ENCODE measurements at regions not wholly inside any gene's neighbourhood (a gene's known extent, or its start where the extent isn't known, plus 50 kb on each side); places are given as distances from the start of the nearest gene placed in this dataset.

- ChIA-PET POLR2A (no interaction called here), CTCF (no interaction called here)
- no peak for ATAC-seq
Observed at GRCh38 chr2:236472720-236473495, 96.7 kb upstream of the ACKR3 start.

GRCh38 chr2:236473691-236474090 is 95.9 kb upstream of the ACKR3 start:
- ChIA-PET CTCF (no interaction called here), POLR2A (no interaction called here)
- no peak overlapping the region for H3K27ac ChIP-seq (ENCODE audit: low read length)
- DNase-seq (ENCODE audit: low read depth, low spot score) (no peak), ATAC-seq (no peak)
- H3K4me3 ChIP-seq (ENCODE audit: low read depth in 2 of 2, low read length in 2 of 2): no peak overlapping the region
- H3K36me3 ChIP-seq (ENCODE audit: control insufficient read depth, insufficient read depth, low read length): no peaks in the 10 kb centered on the region
- H3K27me3 ChIP-seq (ENCODE audit: control insufficient read depth, insufficient read depth, low read length): 0 out of 2 replicates have a peak, but pooled peaks cover 1% of the 10 kb centered on the region
- H3K4me1 ChIP-seq (ENCODE audit: control insufficient read depth, insufficient read depth, low read length): no peaks in the 10 kb centered on the region
- no TSS peak for BruUV-seq (replicated peaks)
- in situ Hi-C loops (cut with HindIII; ENCODE audit: low pct_unique_long_range_greater_than_20kb, low sequenced_read_pairs) (no loop called here), intact Hi-C loops (cut with micrococcal nuclease; ENCODE audit: unreplicated experiment) (no loop called here)
- H3K9me3 ChIP-seq (ENCODE audit: control insufficient read depth, insufficient read depth, low read depth, low read length): no peaks in the 10 kb centered on the region
- TF ChIP-seq TCF7L2 (IDR thresholded peaks at IDR 0.05; ENCODE audit: low read depth, low read length) (no peak), REST (IDR thresholded peaks at IDR 0.05; ENCODE audit: insufficient read depth in 1 of 2, low read depth in 2 of 2, low read length in 1 of 2) (no peak), POLR2AphosphoS5 (IDR thresholded peaks at IDR 0.05; ENCODE audit: low read depth, low read length) (no peak), SIN3A (IDR thresholded peaks at IDR 0.05; ENCODE audit: borderline replicate concordance, insufficient read depth, low read depth, low read length) (no peak), CTCF (IDR thresholded peaks at IDR 0.05) (no peak)

More at GRCh38 chr2:236472720-236473495, 96.7 kb upstream of the ACKR3 start:
- DNase-seq (ENCODE audit: low read depth, low spot score): no peak
- Histone ChIP-seq H3K9me3 (ENCODE audit: control insufficient read depth, insufficient read depth, low read depth, low read length) (no peaks in the 10 kb centered on the region), H3K27me3 (ENCODE audit: control insufficient read depth, insufficient read depth, low read length) (0 out of 2 replicates have a peak, but pooled peaks cover 2% of the 10 kb centered on the region), H3K27ac (ENCODE audit: low read length) (no peak overlapping the region), H3K4me3 (ENCODE audit: low read depth in 2 of 2, low read length in 2 of 2) (no peak overlapping the region), H3K36me3 (ENCODE audit: control insufficient read depth, insufficient read depth, low read length) (no peaks in the 10 kb centered on the region), H3K4me1 (ENCODE audit: control insufficient read depth, insufficient read depth, low read length) (no peaks in the 10 kb centered on the region)
- TF ChIP-seq POLR2AphosphoS5 (IDR thresholded peaks at IDR 0.05; ENCODE audit: low read depth, low read length) (no peak), TCF7L2 (IDR thresholded peaks at IDR 0.05; ENCODE audit: low read depth, low read length) (no peak), CTCF (IDR thresholded peaks at IDR 0.05) (no peak), REST (IDR thresholded peaks at IDR 0.05; ENCODE audit: insufficient read depth in 1 of 2, low read depth in 2 of 2, low read length in 1 of 2) (no peak), SIN3A (IDR thresholded peaks at IDR 0.05; ENCODE audit: borderline replicate concordance, insufficient read depth, low read depth, low read length) (no peak)
- in situ Hi-C loops (cut with HindIII; ENCODE audit: low pct_unique_long_range_greater_than_20kb, low sequenced_read_pairs): no loop called here
- BruUV-seq (replicated peaks): no TSS peak
- intact Hi-C loops (cut with micrococcal nuclease; ENCODE audit: unreplicated experiment): no loop called here
